Liver (tissue), 8 donors: ENCODE measurements at regions not wholly inside any gene's neighbourhood (a gene's known extent, or its start where the extent isn't known, plus 50 kb on each side); places are given as distances from the start of the nearest gene placed in this dataset.

Source experiments
- DNase-seq: peaks from one replicate; pipeline ENCODE4 v3.0.0-alpha.2; 2017; ENCODE audit warnings: low spot score
- H3K27ac ChIP-seq, 2 donors: one replicate each; pipeline ENCODE4 v1.7.0; 2013; ENCODE audit warnings: inconsistent platforms in 2 of 2, low read length in 2 of 2, control low read depth in 1 of 2, low read depth in 1 of 2, mild to moderate bottlenecking in 1 of 2
- H3K27me3 ChIP-seq, 4 donors: one replicate each; pipeline versions ENCODE4 v1.6.1 to v1.7.0; 2013; ENCODE audit warnings: low read length in 3 of 4, inconsistent platforms in 1 of 4, mild to moderate bottlenecking in 1 of 4, moderate library complexity in 1 of 4; ENCODE audit not compliant: control insufficient read depth in 4 of 4, insufficient read depth in 4 of 4
- H3K36me3 ChIP-seq, 4 donors: one replicate each; pipeline versions ENCODE4 v1.6.1 to v1.7.0; 2013; ENCODE audit warnings: low read length in 3 of 4, mild to moderate bottlenecking in 3 of 4, low read depth in 1 of 4, moderate library complexity in 1 of 4; ENCODE audit not compliant: control insufficient read depth in 4 of 4, insufficient read depth in 3 of 4
- H3K4me1 ChIP-seq, 4 donors: one replicate each; pipeline versions ENCODE4 v1.6.1 to v1.7.0; 2013; ENCODE audit warnings: low read length in 3 of 4, mild to moderate bottlenecking in 3 of 4, moderate library complexity in 1 of 4; ENCODE audit not compliant: control insufficient read depth in 4 of 4, insufficient read depth in 4 of 4
- H3K4me3 ChIP-seq, 3 donors: one replicate each; pipeline versions ENCODE4 v1.6.1 to v1.7.0; 2013; ENCODE audit warnings: low read length in 3 of 3, control low read depth in 1 of 3, low read depth in 1 of 3, mild to moderate bottlenecking in 1 of 3
- H3K9ac ChIP-seq, 2 donors: one replicate each; pipeline ENCODE4 v1.7.0; 2013; ENCODE audit warnings: low read length in 2 of 2, mild to moderate bottlenecking in 2 of 2, moderate library complexity in 2 of 2, control low read depth in 1 of 2, low read depth in 1 of 2
- H3K9me3 ChIP-seq, 4 donors: one replicate each; pipeline versions ENCODE4 v1.6.1 to v1.7.0; 2013; ENCODE audit warnings: low read length in 3 of 4; ENCODE audit not compliant: control insufficient read depth in 4 of 4
- EGR1 ChIP-seq, 2 donors: IDR thresholded peaks; 2 replicates each; pipeline ENCODE4 v1.6.1; 2016 to 2018; ENCODE audit warnings: antibody characterized with exemption in 2 of 2, low read depth in 2 of 2
- FOXA1 ChIP-seq: IDR thresholded peaks from 2 replicates; pipeline ENCODE4 v1.6.1; 2016; ENCODE audit warnings: antibody characterized with exemption
- FOXA2 ChIP-seq: IDR thresholded peaks from 2 replicates; pipeline ENCODE4 v1.6.1; 2016; ENCODE audit warnings: antibody characterized with exemption
- GABPA ChIP-seq, 2 donors: IDR thresholded peaks in 1 of 2; conservative IDR thresholded peaks in 1 of 2; 2 replicates each; pipeline ENCODE4 v1.6.1; 2016; ENCODE audit warnings: antibody characterized with exemption in 2 of 2, mild to moderate bottlenecking in 1 of 2, moderate library complexity in 1 of 2
- HNF4A ChIP-seq, 2 donors: conservative IDR thresholded peaks; 2 replicates each; pipeline ENCODE4 v1.6.1; 2016; ENCODE audit warnings: antibody characterized with exemption in 2 of 2, mild to moderate bottlenecking in 2 of 2
- HNF4G ChIP-seq: IDR thresholded peaks from 2 replicates; pipeline ENCODE4 v1.6.1; 2016; ENCODE audit warnings: antibody characterized with exemption
- JUND ChIP-seq, 2 donors: IDR thresholded peaks; 2 replicates each; pipeline ENCODE4 v1.6.1; 2016; ENCODE audit warnings: antibody characterized with exemption in 2 of 2
- NR2F2 ChIP-seq: IDR thresholded peaks from 2 replicates; pipeline ENCODE4 v1.6.1; 2016; ENCODE audit warnings: antibody characterized with exemption
- RAD21 ChIP-seq, 2 donors: IDR thresholded peaks; 2 replicates each; pipeline ENCODE4 v1.6.1; 2016; ENCODE audit warnings: antibody characterized with exemption in 2 of 2, mild to moderate bottlenecking in 2 of 2
- RXRA ChIP-seq, 2 donors: IDR thresholded peaks; 2 replicates each; pipeline ENCODE4 v1.6.1; 2017 to 2018; ENCODE audit warnings: antibody characterized with exemption in 2 of 2, mild to moderate bottlenecking in 1 of 2
- SP1 ChIP-seq: IDR thresholded peaks from 2 replicates; pipeline ENCODE4 v1.6.1; 2018; ENCODE audit warnings: antibody characterized with exemption, mild to moderate bottlenecking
- TAF1 ChIP-seq: conservative IDR thresholded peaks from 2 replicates; pipeline ENCODE4 v1.6.1; 2016; ENCODE audit warnings: antibody characterized with exemption, mild to moderate bottlenecking
- YY1 ChIP-seq: IDR thresholded peaks from 2 replicates; pipeline ENCODE4 v1.6.1; 2016; ENCODE audit warnings: antibody characterized with exemption, mild to moderate bottlenecking
- WGBS: extraction: QIAGEN DNeasy Blood & Tissue Kit; methylation state at CpG from one replicate; pipeline ENCODE4 v1.1.7; 2013; 5-methylcytosine and 5-hydroxymethylcytosine counted together
- TF ChIP-seq, protein P1 (sequence below): IDR thresholded peaks from 2 replicates; pipeline ENCODE4 v1.6.1; 2016; ENCODE audit warnings: antibody characterized with exemption
- TF ChIP-seq, protein P2 (sequence below): IDR thresholded peaks from 2 replicates; pipeline ENCODE4 v1.6.1; 2016; ENCODE audit warnings: antibody characterized with exemption, mild to moderate bottlenecking
- TF ChIP-seq, protein P3 (sequence below): IDR thresholded peaks from 2 replicates; pipeline ENCODE4 v1.6.1; 2016; ENCODE audit warnings: antibody characterized with exemption
- TF ChIP-seq, protein P4 (sequence below): fragments of 150-350 bp; IDR thresholded peaks from 2 replicates; pipeline ENCODE4 v1.5.1; 2017; ENCODE audit warnings: improper control_type of control experiment, low read depth, low read length; ENCODE audit not compliant: missing input control
- TF ChIP-seq, protein P5 (sequence below): IDR thresholded peaks from 2 replicates; pipeline ENCODE4 v1.6.1; 2016; ENCODE audit warnings: antibody characterized with exemption
- donor health status: healthy.
- donor health status: healthy.
- donor health status: healthy.
- donor health status: healthy.
- donor health status: healthy.

DNA sequence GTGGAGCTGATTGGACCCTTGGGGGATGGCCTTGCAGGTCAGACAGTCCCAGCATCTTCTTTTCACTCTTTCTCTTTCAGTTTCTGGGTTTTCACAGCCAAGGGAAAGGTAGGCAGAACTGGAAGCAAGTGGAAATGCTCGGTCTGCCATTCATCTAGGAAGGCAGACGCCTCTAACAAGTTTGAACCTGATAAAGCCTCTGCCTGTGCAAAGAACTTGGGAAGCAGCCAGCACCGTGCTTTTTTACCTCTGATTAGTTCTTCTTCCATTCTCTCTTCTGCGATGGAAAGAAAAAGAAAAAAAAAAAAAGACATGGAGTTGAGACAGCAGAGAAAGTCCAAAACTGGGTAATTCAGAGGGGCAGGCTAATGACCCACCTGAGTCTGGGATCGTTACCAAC, 997.8 kb upstream of the EEF2KMT start:
- no peak for TF ChIP-seq TAF1
- TF ChIP-seq SP1 = no peak
- TF ChIP-seq GABPA (IDR thresholded peaks at IDR 0.05 in 1 of 2, conservative IDR thresholded peaks at IDR 0.05 in 1 of 2) = no peak
- TF ChIP-seq JUND (IDR thresholded peaks at IDR 0.05) = no peak
- TF ChIP-seq, protein P1, sequence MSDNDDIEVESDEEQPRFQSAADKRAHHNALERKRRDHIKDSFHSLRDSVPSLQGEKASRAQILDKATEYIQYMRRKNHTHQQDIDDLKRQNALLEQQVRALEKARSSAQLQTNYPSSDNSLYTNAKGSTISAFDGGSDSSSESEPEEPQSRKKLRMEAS = no peak
- no peak for TF ChIP-seq HNF4A (conservative IDR thresholded peaks at IDR 0.05)
- TF ChIP-seq, protein P2, sequence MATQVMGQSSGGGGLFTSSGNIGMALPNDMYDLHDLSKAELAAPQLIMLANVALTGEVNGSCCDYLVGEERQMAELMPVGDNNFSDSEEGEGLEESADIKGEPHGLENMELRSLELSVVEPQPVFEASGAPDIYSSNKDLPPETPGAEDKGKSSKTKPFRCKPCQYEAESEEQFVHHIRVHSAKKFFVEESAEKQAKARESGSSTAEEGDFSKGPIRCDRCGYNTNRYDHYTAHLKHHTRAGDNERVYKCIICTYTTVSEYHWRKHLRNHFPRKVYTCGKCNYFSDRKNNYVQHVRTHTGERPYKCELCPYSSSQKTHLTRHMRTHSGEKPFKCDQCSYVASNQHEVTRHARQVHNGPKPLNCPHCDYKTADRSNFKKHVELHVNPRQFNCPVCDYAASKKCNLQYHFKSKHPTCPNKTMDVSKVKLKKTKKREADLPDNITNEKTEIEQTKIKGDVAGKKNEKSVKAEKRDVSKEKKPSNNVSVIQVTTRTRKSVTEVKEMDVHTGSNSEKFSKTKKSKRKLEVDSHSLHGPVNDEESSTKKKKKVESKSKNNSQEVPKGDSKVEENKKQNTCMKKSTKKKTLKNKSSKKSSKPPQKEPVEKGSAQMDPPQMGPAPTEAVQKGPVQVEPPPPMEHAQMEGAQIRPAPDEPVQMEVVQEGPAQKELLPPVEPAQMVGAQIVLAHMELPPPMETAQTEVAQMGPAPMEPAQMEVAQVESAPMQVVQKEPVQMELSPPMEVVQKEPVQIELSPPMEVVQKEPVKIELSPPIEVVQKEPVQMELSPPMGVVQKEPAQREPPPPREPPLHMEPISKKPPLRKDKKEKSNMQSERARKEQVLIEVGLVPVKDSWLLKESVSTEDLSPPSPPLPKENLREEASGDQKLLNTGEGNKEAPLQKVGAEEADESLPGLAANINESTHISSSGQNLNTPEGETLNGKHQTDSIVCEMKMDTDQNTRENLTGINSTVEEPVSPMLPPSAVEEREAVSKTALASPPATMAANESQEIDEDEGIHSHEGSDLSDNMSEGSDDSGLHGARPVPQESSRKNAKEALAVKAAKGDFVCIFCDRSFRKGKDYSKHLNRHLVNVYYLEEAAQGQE = no peak
- 68% methylated on average over 5 of the region's 5 CpGs for WGBS
- no peak overlapping the region for H3K9ac ChIP-seq
- no peaks in the 10 kb centered on the region for H3K27me3 ChIP-seq
- H3K4me3 ChIP-seq = no peak overlapping the region
- no peak for DNase-seq
- no peaks in the 10 kb centered on the region for H3K4me1 ChIP-seq
- H3K27ac ChIP-seq = no peak overlapping the region
- H3K36me3 ChIP-seq = no peaks in the 10 kb centered on the region
- peaks cover 0 to 10% (median under 1%) of the 10 kb centered on the region in 4 donors for H3K9me3 ChIP-seq

DNA sequence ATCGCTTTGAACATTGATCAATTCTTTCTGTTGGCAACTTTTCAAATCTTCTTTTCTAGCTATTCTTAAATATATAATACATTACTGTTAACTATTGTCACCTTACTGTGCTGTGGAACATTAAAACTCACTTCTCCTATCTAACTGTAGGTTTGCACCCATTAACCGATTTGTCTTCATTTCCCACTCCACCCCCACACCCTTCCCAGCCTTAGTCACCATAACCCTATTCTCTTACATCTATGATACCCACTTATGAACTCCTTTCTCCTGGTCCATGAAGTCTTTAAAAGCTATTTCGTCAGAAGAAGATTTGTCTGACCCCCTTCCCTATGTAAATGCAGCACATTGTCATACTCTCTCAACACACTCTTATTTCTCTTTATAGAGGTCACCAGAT, 993.4 kb upstream of the EEF2KMT start:
- H3K27ac ChIP-seq = no peak overlapping the region
- no peak for DNase-seq
- H3K9ac ChIP-seq = no peak overlapping the region
- no peaks in the 10 kb centered on the region for H3K36me3 ChIP-seq
- H3K4me1 ChIP-seq = no peaks in the 10 kb centered on the region
- H3K9me3 ChIP-seq = peaks cover 0 to 10% (median 3%) of the 10 kb centered on the region in 4 donors
- H3K27me3 ChIP-seq = no peaks in the 10 kb centered on the region
- H3K4me3 ChIP-seq = no peak overlapping the region
- TF ChIP-seq, protein P2 = no peak
- TF ChIP-seq, protein P3, sequence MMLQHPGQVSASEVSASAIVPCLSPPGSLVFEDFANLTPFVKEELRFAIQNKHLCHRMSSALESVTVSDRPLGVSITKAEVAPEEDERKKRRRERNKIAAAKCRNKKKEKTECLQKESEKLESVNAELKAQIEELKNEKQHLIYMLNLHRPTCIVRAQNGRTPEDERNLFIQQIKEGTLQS = no peak
- TF ChIP-seq HNF4A (conservative IDR thresholded peaks at IDR 0.05) (no peak), RXRA (IDR thresholded peaks at IDR 0.05) (no peak), NR2F2 (no peak), RAD21 (IDR thresholded peaks at IDR 0.05) (no peak), YY1 (no peak), HNF4G (no peak), SP1 (no peak), GABPA (IDR thresholded peaks at IDR 0.05 in 1 of 2, conservative IDR thresholded peaks at IDR 0.05 in 1 of 2) (no peak), FOXA1 (no peak), FOXA2 (no peak), EGR1 (IDR thresholded peaks at IDR 0.05; ENCODE audit: low read depth in 2 of 2) (no peak), JUND (IDR thresholded peaks at IDR 0.05) (no peak), TAF1 (no peak)
- TF ChIP-seq, protein P4, sequence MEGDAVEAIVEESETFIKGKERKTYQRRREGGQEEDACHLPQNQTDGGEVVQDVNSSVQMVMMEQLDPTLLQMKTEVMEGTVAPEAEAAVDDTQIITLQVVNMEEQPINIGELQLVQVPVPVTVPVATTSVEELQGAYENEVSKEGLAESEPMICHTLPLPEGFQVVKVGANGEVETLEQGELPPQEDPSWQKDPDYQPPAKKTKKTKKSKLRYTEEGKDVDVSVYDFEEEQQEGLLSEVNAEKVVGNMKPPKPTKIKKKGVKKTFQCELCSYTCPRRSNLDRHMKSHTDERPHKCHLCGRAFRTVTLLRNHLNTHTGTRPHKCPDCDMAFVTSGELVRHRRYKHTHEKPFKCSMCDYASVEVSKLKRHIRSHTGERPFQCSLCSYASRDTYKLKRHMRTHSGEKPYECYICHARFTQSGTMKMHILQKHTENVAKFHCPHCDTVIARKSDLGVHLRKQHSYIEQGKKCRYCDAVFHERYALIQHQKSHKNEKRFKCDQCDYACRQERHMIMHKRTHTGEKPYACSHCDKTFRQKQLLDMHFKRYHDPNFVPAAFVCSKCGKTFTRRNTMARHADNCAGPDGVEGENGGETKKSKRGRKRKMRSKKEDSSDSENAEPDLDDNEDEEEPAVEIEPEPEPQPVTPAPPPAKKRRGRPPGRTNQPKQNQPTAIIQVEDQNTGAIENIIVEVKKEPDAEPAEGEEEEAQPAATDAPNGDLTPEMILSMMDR = no peak
- TF ChIP-seq, protein P1 = no peak
- TF ChIP-seq, protein P5, sequence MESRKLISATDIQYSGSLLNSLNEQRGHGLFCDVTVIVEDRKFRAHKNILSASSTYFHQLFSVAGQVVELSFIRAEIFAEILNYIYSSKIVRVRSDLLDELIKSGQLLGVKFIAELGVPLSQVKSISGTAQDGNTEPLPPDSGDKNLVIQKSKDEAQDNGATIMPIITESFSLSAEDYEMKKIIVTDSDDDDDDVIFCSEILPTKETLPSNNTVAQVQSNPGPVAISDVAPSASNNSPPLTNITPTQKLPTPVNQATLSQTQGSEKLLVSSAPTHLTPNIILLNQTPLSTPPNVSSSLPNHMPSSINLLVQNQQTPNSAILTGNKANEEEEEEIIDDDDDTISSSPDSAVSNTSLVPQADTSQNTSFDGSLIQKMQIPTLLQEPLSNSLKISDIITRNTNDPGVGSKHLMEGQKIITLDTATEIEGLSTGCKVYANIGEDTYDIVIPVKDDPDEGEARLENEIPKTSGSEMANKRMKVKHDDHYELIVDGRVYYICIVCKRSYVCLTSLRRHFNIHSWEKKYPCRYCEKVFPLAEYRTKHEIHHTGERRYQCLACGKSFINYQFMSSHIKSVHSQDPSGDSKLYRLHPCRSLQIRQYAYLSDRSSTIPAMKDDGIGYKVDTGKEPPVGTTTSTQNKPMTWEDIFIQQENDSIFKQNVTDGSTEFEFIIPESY = no peak
- WGBS = 78% methylated on average over 3 of the region's 3 CpGs
